GM21423 (cell line): ENCODE measurements at regions not wholly inside any gene's neighbourhood (a gene's known extent, or its start where the extent isn't known, plus 50 kb on each side); places are given as distances from the start of the nearest gene placed in this dataset.

Source experiments
- ATAC-seq: cut with Tn5 transposase; IDR thresholded peaks from one replicate; pipeline ENCODE4 v1.9.1; 2021; ENCODE audit warnings: mild to moderate bottlenecking, moderate library complexity; ENCODE audit not compliant: unreplicated experiment

- no peak for ATAC-seq
These were observed 128.1 kb downstream of the TEX29 start for GRCh38 chr13:111448504-111448903.

DNA sequence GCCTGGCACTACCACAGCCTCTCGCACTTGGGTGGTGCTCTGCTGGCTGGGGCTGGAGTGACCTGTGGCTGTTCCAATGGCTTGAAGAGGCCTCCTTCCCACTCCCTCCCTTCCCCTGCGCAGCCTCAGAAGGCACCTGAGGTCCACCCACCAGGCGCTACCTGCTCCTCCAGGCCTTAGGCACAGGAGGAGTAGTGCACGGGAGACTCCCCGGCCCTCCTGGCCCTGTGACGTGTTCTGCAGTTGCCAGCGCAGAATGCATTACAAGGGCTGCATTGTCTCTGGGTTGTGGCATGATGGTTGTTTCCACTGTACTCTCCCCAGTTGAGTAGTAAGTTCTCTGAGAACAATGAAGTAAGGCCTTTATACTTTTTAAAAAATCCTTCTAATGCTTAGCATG is 128.6 kb downstream of the TEX29 start:
- no peak for ATAC-seq

DNA sequence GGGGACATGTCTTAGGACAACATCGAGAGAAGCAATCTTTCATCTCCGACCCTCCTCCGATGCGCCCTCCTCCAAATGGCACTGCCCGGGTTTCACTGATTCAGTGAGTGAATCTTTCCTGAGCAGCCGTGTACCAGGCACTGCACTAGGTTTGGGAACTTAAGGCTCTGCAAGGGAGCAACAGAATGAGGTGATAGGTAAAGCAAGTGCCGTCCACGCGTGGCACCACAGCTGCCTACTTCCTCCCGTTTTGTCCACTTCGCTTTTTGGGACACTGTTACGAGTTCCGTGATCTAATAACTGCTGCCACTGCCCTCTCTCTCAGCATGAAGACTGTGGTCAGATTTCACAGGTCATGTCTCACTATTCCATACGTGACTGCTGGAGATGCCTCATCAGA is 131.0 kb downstream of the TEX29 start:
- ATAC-seq = no peak

- no peak for ATAC-seq
These were observed 136.2 kb downstream of the TEX29 start for GRCh38 chr13:111456452-111457230.

DNA sequence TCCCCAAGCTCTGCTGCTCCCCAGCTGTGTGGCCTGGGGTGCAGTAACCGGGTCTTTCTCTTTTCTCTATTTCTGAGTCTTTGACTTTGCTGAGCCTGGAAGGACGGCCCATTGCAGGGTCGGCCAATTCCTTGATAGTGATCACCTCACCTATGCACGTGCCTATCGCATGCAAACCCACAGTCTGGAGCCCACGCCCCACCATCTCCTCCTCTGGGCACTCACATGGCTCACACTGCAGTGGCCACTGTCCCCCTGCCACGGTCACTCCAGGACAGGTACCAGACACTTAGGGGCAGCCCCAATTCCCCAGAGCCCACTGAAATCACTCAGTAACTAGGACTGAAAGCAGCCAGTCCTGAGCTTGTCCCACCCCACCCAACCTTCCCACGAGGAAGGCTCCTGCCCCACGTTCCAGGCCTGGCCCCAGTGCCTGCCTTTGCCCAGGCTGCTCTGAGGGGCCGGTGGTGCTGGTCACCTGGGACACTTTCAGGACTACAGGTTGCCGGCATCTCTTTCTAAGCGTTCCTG is 137.6 kb downstream of the TEX29 start:
- no peak for ATAC-seq

DNA sequence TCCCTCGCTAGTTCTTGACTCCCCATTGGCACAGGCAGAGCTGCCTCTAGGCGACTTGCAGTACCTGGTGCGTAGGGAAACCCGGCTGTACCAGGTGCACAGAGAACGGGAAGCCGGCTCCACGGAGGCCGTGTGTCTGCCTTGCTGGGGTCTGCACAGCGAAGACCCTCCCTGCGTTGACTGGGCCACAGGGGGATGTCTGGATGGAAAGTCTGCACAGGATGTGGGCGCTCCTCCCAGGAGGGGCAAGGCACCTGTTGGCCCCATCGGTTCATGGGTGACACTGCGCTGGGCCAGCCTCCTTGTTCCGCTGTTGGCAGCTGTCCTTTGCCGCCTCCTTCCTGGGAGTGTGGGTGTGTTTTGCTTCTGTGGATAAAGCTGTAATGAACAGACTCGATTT is 138.3 kb downstream of the TEX29 start:
- no peak for ATAC-seq

DNA sequence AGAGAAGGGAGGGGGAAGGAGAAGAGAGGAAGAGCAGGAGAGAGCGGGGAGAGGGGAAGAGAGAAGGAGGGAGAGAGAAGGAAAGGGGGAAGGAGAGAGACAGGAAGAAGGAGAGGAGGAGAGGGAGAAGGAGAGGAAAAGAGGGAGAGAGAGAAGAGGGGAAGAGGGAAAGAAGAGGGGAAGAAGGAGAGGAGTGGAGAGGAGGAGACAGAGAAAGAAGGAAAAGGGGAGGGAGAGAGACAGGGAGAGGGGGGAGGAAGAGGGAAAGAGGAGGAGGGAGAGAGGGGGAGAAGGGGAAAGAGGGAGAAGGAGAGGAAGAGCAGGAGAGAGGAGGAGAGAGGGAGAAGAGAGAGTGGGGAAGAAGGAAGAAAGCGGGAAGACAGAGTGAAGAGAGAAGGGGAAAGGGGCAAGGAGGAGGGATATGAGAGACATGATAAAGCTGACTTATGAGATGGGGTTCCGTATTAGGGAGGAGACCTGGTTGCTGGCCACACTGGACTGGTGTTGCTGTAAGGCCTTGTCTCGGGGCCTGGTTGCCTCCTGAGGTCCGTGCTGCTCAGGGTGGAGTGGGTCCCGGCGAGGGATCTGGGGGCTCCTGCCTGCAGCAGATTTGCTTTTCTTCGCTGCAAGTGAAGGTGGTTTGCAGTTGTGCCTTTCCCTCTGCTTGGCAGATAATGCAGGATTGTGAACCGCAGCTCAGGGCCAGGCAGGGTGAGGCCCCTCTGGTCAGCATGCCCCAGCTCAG is 139.5 kb downstream of the TEX29 start:
- ATAC-seq = no peak

- ATAC-seq = no peak
These were observed 140.4 kb downstream of the TEX29 start for GRCh38 chr13:111460548-111461444.

GRCh38 chr13:111461445-111462149 is 141.2 kb downstream of the TEX29 start:
- ATAC-seq = no peak

DNA sequence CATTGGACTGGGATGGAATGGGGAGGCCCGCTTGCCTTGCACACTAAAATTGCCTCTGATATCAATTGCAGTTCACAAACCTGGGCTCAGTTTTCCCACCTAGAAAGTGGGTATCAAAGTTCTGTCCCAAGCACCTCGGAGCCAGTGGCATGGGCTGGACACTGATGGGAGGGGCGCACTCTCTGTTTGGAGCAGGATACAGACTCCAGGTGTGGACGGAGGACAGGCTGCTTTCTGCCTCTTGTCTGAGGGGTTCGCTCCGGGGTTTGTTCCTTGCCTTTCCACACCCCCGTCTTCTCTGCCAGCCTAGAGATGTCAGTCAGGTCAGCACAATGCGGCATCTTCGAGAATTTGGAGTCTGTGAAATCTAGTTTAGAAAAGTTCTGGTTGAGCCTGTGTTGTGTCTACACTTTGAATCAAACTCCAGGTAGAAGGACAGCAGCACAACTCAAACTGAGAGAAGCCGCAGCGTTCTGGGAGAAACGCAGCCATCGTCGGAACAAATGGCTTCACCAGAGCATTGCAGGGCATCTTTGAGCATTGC is 141.9 kb downstream of the TEX29 start:
- no peak for ATAC-seq

DNA sequence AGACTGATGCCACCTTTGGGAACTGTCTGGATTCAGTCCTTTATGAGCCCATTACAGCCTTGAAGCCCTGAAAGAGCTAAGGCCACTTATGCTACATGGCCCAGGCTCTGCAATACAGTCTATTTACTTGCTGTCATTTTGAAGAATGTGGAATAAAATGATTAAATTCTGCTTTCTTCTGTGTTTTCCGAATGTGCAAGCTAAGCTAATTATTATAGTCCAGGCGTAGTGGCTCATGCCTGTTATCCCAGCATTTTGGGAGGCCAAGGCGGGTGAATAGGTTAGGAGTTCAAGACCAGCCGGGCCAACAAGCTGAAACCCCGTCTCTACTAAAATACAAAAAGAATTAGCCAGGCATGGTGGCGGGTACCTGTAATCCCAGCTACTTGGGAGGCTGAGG is 142.5 kb downstream of the TEX29 start:
- ATAC-seq = no peak

DNA sequence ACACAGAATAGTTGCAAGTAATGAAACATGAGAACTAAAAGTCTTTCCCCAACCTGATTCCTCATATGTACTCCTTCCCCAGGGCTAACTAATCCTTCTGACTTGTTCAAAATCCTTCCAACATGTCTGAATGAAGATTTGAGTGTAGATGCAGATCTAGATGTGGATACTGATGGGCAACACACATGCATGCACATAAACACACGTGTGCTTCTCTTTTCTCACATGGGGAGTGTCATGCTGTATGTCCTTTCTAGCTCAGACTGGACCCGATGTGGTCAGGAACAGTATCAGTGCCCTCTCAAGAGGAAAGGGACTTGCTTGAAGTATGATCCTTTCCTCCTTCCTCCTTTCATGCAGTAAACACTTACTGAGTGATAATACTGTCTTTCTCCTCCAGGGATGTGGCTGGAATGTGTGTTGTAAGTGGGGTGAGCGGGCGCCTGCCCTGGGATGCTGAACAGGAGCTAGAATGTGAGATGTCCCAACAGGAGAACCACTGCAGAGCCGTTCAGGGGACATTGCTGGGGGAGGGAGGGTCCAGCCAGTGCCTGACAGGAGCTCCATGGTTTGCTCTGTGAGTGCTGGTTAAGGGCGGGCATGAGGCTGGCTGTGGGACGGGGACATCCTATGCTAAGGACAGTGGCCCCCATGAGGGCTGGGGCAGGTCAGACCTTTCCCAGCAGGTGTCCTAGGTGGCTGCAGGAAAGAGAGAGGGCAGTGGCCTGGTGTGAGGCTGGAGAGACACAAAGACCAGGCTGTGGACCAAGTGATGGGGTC is 146.9 kb downstream of the TEX29 start:
- no peak for ATAC-seq

- ATAC-seq = no peak
These were observed 147.9 kb downstream of the TEX29 start for GRCh38 chr13:111468037-111468959.

DNA sequence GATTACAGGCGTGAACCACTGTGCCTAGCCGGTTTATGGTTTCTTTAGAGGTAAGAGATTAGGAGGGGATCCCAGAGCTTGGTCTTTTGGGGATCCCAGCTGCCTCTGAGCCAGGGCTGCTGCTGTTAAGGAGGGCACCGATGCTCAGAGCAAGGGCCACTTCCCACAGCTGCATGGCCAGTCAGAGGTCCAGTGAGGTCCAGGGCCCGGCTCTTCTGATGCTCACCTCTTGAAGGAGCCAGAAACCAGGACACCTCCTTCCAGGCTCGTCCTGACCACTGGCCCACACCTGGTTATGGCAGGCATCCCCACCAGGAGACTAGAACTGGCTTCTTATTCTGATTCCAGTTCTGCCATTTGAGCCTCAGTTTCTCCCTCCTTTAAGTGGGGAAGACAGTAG is 149.0 kb downstream of the TEX29 start:
- ATAC-seq = no peak

DNA sequence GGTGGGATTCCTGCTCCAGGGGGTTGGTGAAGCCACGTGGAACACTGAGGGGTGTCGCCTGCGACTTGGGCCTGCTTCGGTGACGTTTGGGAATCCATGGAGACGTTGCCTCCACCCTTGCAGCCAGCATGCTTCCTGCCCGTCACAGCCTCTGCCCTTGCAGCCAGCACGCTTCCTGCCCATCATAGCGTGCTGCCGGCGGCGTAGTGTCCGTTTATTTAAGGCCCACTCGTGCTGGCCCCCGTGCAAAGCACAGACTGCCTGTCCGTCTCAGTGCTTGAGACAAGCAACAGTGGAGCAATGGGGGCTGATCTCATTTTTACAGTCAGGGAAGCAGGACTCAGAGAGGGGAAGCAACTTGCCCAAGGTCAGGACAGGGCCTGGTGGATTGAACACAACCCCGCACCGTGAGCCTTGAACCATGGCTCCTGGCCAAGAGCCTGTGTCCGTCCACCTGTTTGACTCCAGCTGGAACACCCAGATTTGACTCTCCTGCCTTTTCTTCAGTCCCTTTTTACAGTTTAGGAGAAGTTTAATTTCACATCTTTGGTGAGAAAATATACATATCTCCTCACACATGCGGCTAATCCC is 149.6 kb downstream of the TEX29 start:
- ATAC-seq = no peak

- no peak for ATAC-seq
These were observed 150.5 kb downstream of the TEX29 start for GRCh38 chr13:111470933-111471332.

DNA sequence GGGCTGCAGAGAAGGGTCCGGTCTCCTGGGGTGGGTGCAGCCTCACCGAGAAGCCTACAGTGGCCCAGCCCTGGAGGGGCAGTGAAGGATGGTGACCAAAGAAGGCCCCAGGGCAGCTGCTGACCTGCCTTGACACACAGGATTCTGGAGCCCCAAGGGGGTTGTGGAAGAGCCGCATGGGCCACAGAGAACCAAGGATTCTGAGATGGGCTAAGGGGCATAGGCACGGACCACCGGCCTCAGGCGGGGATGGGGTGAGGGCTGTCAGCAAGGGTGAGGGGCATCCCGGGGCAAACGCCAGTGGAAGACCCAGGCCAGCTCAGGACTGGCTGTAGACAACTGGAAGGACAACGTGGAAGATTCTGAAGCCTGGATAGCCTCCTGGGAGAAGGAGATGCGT is 151.6 kb downstream of the TEX29 start:
- no peak for ATAC-seq
